Mesendoderm (in vitro differentiated cells): ENCODE measurements at regions not wholly inside any gene's neighbourhood (a gene's known extent, or its start where the extent isn't known, plus 50 kb on each side); places are given as distances from the start of the nearest gene placed in this dataset.

Experiments used
- DNase-seq: peaks from one replicate; pipeline ENCODE4 v3.0.0; 2013
- H2AK5ac ChIP-seq: 2 replicates; pipeline ENCODE4 v1.6.1; 2013; ENCODE audit warnings: low read length, inconsistent platforms
- H2BK120ac ChIP-seq: 2 replicates; pipeline ENCODE4 v1.6.1; 2013; ENCODE audit warnings: low read depth, mild to moderate bottlenecking, low read length, moderate library complexity, mixed read lengths
- H2BK15ac ChIP-seq: replicated peaks from 2 replicates; pipeline ENCODE4 v1.6.1; 2013; ENCODE audit warnings: low read depth, mild to moderate bottlenecking, moderate library complexity
- H2BK5ac ChIP-seq: 2 replicates; pipeline ENCODE4 v1.6.1; 2013; ENCODE audit warnings: low read length, inconsistent platforms
- H3K18ac ChIP-seq: 2 replicates; pipeline ENCODE4 v1.6.1; 2013; ENCODE audit warnings: mild to moderate bottlenecking, low read length, mixed read lengths
- H3K23ac ChIP-seq: one replicate; pipeline ENCODE4 v1.6.1; 2013; ENCODE audit warnings: low read length
- H3K27ac ChIP-seq: 2 replicates; pipeline ENCODE4 v1.5.1; 2013; ENCODE audit warnings: low read depth, mild to moderate bottlenecking, inconsistent platforms, low read length, moderate library complexity
- H3K27me3 ChIP-seq: 2 replicates; pipeline ENCODE4 v1.6.1; 2013; ENCODE audit warnings: low read length, control low read depth, mild to moderate bottlenecking, inconsistent platforms; ENCODE audit not compliant: insufficient read depth, poor library complexity
- H3K36me3 ChIP-seq: 2 replicates; pipeline ENCODE4 v1.6.1; 2013; ENCODE audit warnings: low read length, inconsistent platforms; ENCODE audit not compliant: control insufficient read depth, insufficient read depth
- H3K4ac ChIP-seq: one replicate; pipeline ENCODE4 v1.6.1; 2013; ENCODE audit warnings: low read depth, mild to moderate bottlenecking, low read length, moderate library complexity
- H3K4me1 ChIP-seq: 2 replicates; pipeline ENCODE4 v1.6.1; 2013; ENCODE audit warnings: low read depth, low read length, inconsistent platforms; ENCODE audit not compliant: control insufficient read depth
- H3K4me2 ChIP-seq: 2 replicates; pipeline ENCODE4 v1.6.1; 2013; ENCODE audit warnings: low read length
- H3K4me3 ChIP-seq: 2 replicates; pipeline ENCODE4 v1.5.1; 2013; ENCODE audit warnings: mild to moderate bottlenecking, low read length
- H3K56ac ChIP-seq: one replicate; pipeline ENCODE4 v1.6.1; 2013; ENCODE audit warnings: low read length
- H3K79me1 ChIP-seq: 2 replicates; pipeline ENCODE4 v1.6.1; 2013; ENCODE audit warnings: low read length, inconsistent platforms
- H3K79me2 ChIP-seq: 2 replicates; pipeline ENCODE4 v1.6.1; 2013; ENCODE audit warnings: mild to moderate bottlenecking, low read length; ENCODE audit not compliant: control insufficient read depth, insufficient read depth
- H3K9ac ChIP-seq: 2 replicates; pipeline ENCODE4 v1.6.1; 2013; ENCODE audit warnings: low read length, inconsistent platforms
- H4K5ac ChIP-seq: one replicate; pipeline ENCODE4 v1.6.1; 2013; ENCODE audit warnings: low read length
- H4K8ac ChIP-seq: one replicate; pipeline ENCODE4 v1.6.1; 2013; ENCODE audit warnings: low read depth, mild to moderate bottlenecking, control low read depth, low read length, moderate library complexity
- WGBS: extraction: QIAGEN DNeasy Blood & Tissue Kit; methylation state at CpG from one replicate; pipeline ENCODE4 v1.1.7; 2013; ENCODE audit warnings: low lambda C conversion rate, missing lambda C conversion rate; ENCODE audit not compliant: insufficient coverage; ENCODE audit errors: extremely low coverage; 5-methylcytosine and 5-hydroxymethylcytosine counted together

GRCh38 chr11:135062994-135063393, 651.0 kb upstream of the B3GAT1 start:
- DNase-seq: no peak
- Histone ChIP-seq H2BK15ac (no peak overlapping the region), H2AK5ac (no peak overlapping the region), H2BK5ac (no peak overlapping the region), H4K5ac (no peak overlapping the region), H3K4me3 (no peak overlapping the region), H4K8ac (no peak overlapping the region), H3K27ac (no peak overlapping the region), H3K4ac (no peak overlapping the region), H3K18ac (no peak overlapping the region), H3K36me3 (peaks cover 2% of the 10 kb centered on the region), H3K27me3 (no peaks in the 10 kb centered on the region), H3K23ac (no peak overlapping the region), H3K4me1 (no peaks in the 10 kb centered on the region), H3K4me2 (no peak overlapping the region), H3K79me1 (no peaks in the 10 kb centered on the region), H2BK120ac (no peak overlapping the region), H3K79me2 (no peaks in the 10 kb centered on the region), H3K9ac (no peak overlapping the region), H3K56ac (no peak overlapping the region)
- WGBS: no CpG with 5 or more reads among the region's 5 CpGs

GRCh38 chr11:135061166-135061565, 649.1 kb upstream of the B3GAT1 start:
- no peak overlapping the region for H3K27ac ChIP-seq
- H3K79me2 ChIP-seq: no peaks in the 10 kb centered on the region
- no CpG with 5 or more reads among the region's 2 CpGs for WGBS
- no peak overlapping the region for H3K18ac ChIP-seq
- peaks cover 2% of the 10 kb centered on the region for H3K36me3 ChIP-seq
- H2AK5ac ChIP-seq: no peak overlapping the region
- no peak overlapping the region for H2BK5ac ChIP-seq
- no peak overlapping the region for H3K56ac ChIP-seq
- no peaks in the 10 kb centered on the region for H3K79me1 ChIP-seq
- H3K27me3 ChIP-seq: no peaks in the 10 kb centered on the region
- H3K4ac ChIP-seq: no peak overlapping the region
- H3K4me2 ChIP-seq: no peak overlapping the region
- H4K8ac ChIP-seq: no peak overlapping the region
- no peak overlapping the region for H3K23ac ChIP-seq
- H2BK15ac ChIP-seq: no peak overlapping the region
- DNase-seq: no peak
- H3K9ac ChIP-seq: no peak overlapping the region
- no peak overlapping the region for H3K4me3 ChIP-seq
- no peak overlapping the region for H4K5ac ChIP-seq
- no peak overlapping the region for H2BK120ac ChIP-seq
- no peaks in the 10 kb centered on the region for H3K4me1 ChIP-seq

DNA sequence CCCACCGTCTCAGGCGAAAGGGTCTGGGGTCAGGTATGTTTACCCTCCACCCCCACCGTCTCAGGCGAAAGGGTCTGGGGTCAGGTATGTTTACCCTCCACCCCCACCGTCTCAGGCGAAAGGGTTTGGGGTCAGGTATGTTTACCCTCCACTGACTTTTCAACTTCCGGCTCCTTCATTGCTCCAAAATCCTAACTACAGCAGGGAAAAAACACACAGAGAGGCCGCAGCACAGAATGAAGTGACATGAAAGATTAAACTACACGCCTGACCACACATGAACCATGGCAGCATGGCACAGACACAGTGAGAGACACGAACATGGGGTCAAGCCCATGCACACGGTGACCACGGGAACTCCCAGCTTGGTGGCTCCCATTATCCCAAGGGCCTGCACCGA, 634.9 kb upstream of the B3GAT1 start:
- Histone ChIP-seq H3K27me3 (no peaks in the 10 kb centered on the region), H3K9ac (no peak overlapping the region), H3K4me2 (no peak overlapping the region), H2AK5ac (no peak overlapping the region), H3K27ac (no peak overlapping the region), H3K36me3 (no peaks in the 10 kb centered on the region), H3K4me3 (no peak overlapping the region), H3K4ac (no peak overlapping the region), H2BK5ac (no peak overlapping the region), H4K8ac (no peak overlapping the region), H3K23ac (no peak overlapping the region), H3K4me1 (no peaks in the 10 kb centered on the region), H2BK15ac (no peak overlapping the region), H2BK120ac (no peak overlapping the region), H3K79me1 (no peaks in the 10 kb centered on the region), H3K56ac (no peak overlapping the region), H3K79me2 (no peaks in the 10 kb centered on the region), H3K18ac (no peak overlapping the region), H4K5ac (no peak overlapping the region)
- no CpG with 5 or more reads among the region's 13 CpGs for WGBS
- DNase-seq: no peak

- no peaks in the 10 kb centered on the region for H3K27me3 ChIP-seq
- no peaks in the 10 kb centered on the region for H3K79me2 ChIP-seq
- H4K5ac ChIP-seq: no peak overlapping the region
- no peaks in the 10 kb centered on the region for H3K79me1 ChIP-seq
- no peak for DNase-seq
- no peak overlapping the region for H2BK120ac ChIP-seq
- H2BK5ac ChIP-seq: no peak overlapping the region
- no peak overlapping the region for H3K4me2 ChIP-seq
- H3K56ac ChIP-seq: no peak overlapping the region
- H3K4me3 ChIP-seq: no peak overlapping the region
- H4K8ac ChIP-seq: no peak overlapping the region
- H3K4ac ChIP-seq: no peak overlapping the region
- H3K36me3 ChIP-seq: no peaks in the 10 kb centered on the region
- H2BK15ac ChIP-seq: no peak overlapping the region
- no peak overlapping the region for H2AK5ac ChIP-seq
- H3K27ac ChIP-seq: no peak overlapping the region
- H3K23ac ChIP-seq: no peak overlapping the region
- H3K18ac ChIP-seq: no peak overlapping the region
- H3K4me1 ChIP-seq: no peaks in the 10 kb centered on the region
- WGBS: no CpG with 5 or more reads among the region's 8 CpGs
- no peak overlapping the region for H3K9ac ChIP-seq
Observed at GRCh38 chr11:135046556-135046955, 634.5 kb upstream of the B3GAT1 start.

- Histone ChIP-seq H3K4ac (no peak overlapping the region), H2BK15ac (no peak overlapping the region), H3K79me2 (no peaks in the 10 kb centered on the region), H3K27me3 (no peaks in the 10 kb centered on the region), H3K23ac (no peak overlapping the region), H3K79me1 (no peaks in the 10 kb centered on the region), H3K27ac (no peak overlapping the region), H3K4me2 (no peak overlapping the region), H2BK5ac (no peak overlapping the region), H3K56ac (no peak overlapping the region), H4K5ac (no peak overlapping the region), H3K18ac (no peak overlapping the region), H4K8ac (no peak overlapping the region), H3K36me3 (no peaks in the 10 kb centered on the region), H3K4me1 (no peaks in the 10 kb centered on the region), H2BK120ac (no peak overlapping the region), H3K9ac (no peak overlapping the region), H3K4me3 (no peak overlapping the region), H2AK5ac (no peak overlapping the region)
- no CpG with 5 or more reads among the region's 4 CpGs for WGBS
- no peak for DNase-seq
Observed at GRCh38 chr11:135043434-135043833, 631.4 kb upstream of the B3GAT1 start.

DNA sequence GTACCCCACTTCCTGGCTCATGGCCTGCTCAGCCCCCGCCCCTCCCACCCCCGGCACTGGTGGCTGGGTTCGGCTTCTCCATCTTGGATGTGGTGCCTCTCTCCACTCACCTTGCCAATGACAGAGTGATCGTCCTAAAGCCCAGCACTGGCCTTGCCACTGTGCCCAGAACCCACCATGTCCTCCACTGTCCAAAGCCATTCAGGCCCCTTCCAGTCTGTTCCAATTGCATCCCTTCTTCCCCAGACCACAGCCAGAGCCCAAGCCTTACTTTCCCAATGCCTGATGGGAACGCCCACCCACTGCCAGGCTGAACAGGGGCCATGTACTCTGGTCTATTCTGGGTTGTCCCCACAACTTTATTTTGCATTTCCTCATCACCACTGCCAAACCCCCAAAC, 625.8 kb upstream of the B3GAT1 start:
- DNase-seq: no peak
- Histone ChIP-seq H3K9ac (no peak overlapping the region), H3K4me1 (peaks cover 4% of the 10 kb centered on the region), H3K27ac (no peak overlapping the region), H2BK120ac (no peak overlapping the region), H4K8ac (no peak overlapping the region), H3K79me2 (no peaks in the 10 kb centered on the region), H3K4me3 (no peak overlapping the region), H3K79me1 (no peaks in the 10 kb centered on the region), H3K36me3 (no peaks in the 10 kb centered on the region), H2BK5ac (no peak overlapping the region), H3K4me2 (no peak overlapping the region), H3K27me3 (no peaks in the 10 kb centered on the region), H4K5ac (no peak overlapping the region), H2AK5ac (no peak overlapping the region), H3K18ac (no peak overlapping the region), H3K56ac (no peak overlapping the region), H3K4ac (no peak overlapping the region), H2BK15ac (no peak overlapping the region), H3K23ac (no peak overlapping the region)
- no CpG with 5 or more reads among the region's 5 CpGs for WGBS
